K562 (cell line): ENCODE measurements at regions not wholly inside any gene's neighbourhood (a gene's known extent, or its start where the extent isn't known, plus 50 kb on each side); places are given as distances from the start of the nearest gene placed in this dataset.

ENCODE experiments used
- ATAC-seq: fragments of 200-7000 bp; cut with Tn5 transposase; 3 replicates; pipeline ENCODE4 v1.9.1; 2020; ENCODE audit warnings: moderate library complexity
- BruUV-seq: library from RNA; stranded (reverse); fragments of 400-500 nt; replicated peaks from 2 replicates; lab custom pipeline; 2021; lab: Mats Ljungman, UMichigan
- CTCF ChIA-PET: fragments of 300-600 bp; formaldehyde crosslinking; extraction: SDS; loops from one replicate; lab custom pipeline; 2021; ENCODE audit warnings: low intra/inter-chr PET ratio; lab: Yijun Ruan, JAX
- POLR2A ChIA-PET: fragments of 300-600, 350-650 bp; sonication (Branson Sonifier 250); formaldehyde crosslinking; extraction: SDS; loops from one replicate; lab custom pipeline; 2021; ENCODE audit warnings: antibody characterized with exemption, inconsistent platforms; lab: Yijun Ruan, JAX
- DNase-seq, 4 experiments: peaks; one replicate each; pipeline versions ENCODE4 v3.0.0 to v3.0.0-alpha.2; 2011 to 2018; ENCODE audit warnings: low spot score in 3 of 4, mixed read lengths in 3 of 4; ENCODE audit errors: extremely low read depth in 1 of 4
- FAIRE-seq: peaks from 2 replicates; lab custom pipeline; 2011; peaks lifted over from hg19 to GRCh38; lab: Jason Lieb, UNC
- H2AFZ ChIP-seq: 2 replicates; pipeline ENCODE4 v1.6.0; 2011; ENCODE audit warnings: low read depth, low read length, control low read depth, inconsistent platforms
- H3K27ac ChIP-seq: fragments of 200-600 bp; 3 replicates; pipeline ENCODE4 v1.8.0; 2011; ENCODE audit warnings: low read depth, mild to moderate bottlenecking, control low read depth, inconsistent platforms, low read length, moderate library complexity, mixed read lengths; ENCODE audit errors: extremely low read depth
- H3K27me3 ChIP-seq, 2 experiments: fragments of 300-600 bp in 1 of 2; 2 replicates in 1 of 2; 3 replicates in 1 of 2; pipeline versions ENCODE4 v1.6.0 to v1.8.0; 2011; ENCODE audit warnings: inconsistent platforms in 2 of 2, low read length in 2 of 2, mild to moderate bottlenecking in 1 of 2, mixed read lengths in 1 of 2, moderate library complexity in 1 of 2; ENCODE audit not compliant: control insufficient read depth in 2 of 2, insufficient read depth in 2 of 2
- H3K36me3 ChIP-seq: fragments of 300-600 bp; 3 replicates; pipeline ENCODE4 v1.8.0; 2011; ENCODE audit warnings: mild to moderate bottlenecking, low read length, inconsistent platforms; ENCODE audit not compliant: control insufficient read depth, insufficient read depth
- H3K4me1 ChIP-seq, 2 experiments: fragments of 200-600 bp in 1 of 2; replicated peaks in 1 of 2; 2 replicates in 1 of 2; 3 replicates in 1 of 2; pipeline versions ENCODE4 v1.5.1 to v1.8.0; 2011; ENCODE audit warnings: inconsistent platforms in 2 of 2, low read length in 2 of 2, mild to moderate bottlenecking in 1 of 2, mixed read lengths in 1 of 2, moderate library complexity in 1 of 2; ENCODE audit not compliant: control insufficient read depth in 2 of 2, insufficient read depth in 2 of 2
- H3K4me2 ChIP-seq: 2 replicates; pipeline ENCODE4 v1.6.1; 2011; ENCODE audit warnings: low read length, control low read depth, inconsistent platforms, mixed read lengths; ENCODE audit not compliant: insufficient read depth
- H3K4me3 ChIP-seq: fragments of 200-600 bp; sonication (generic), shearing (Covaris generic); 2 replicates; pipeline ENCODE4 v1.5.1; 2016; ENCODE audit warnings: control low read depth, inconsistent platforms
- H3K79me2 ChIP-seq: fragments of 200-600 bp; 3 replicates; pipeline ENCODE4 v1.8.0; 2011; ENCODE audit warnings: low read length, inconsistent platforms; ENCODE audit not compliant: control insufficient read depth, insufficient read depth
- H3K9ac ChIP-seq, 2 experiments: 2 replicates each; pipeline versions ENCODE4 v1.6.0 to v1.6.1; 2011; ENCODE audit warnings: low read depth in 2 of 2, low read length in 2 of 2, control low read depth in 1 of 2, inconsistent platforms in 1 of 2, mild to moderate bottlenecking in 1 of 2, mixed read lengths in 1 of 2; ENCODE audit not compliant: insufficient read depth in 1 of 2
- H3K9me1 ChIP-seq: one replicate; pipeline ENCODE4 v1.6.0; 2011; ENCODE audit warnings: inconsistent platforms, mild to moderate bottlenecking, low read length, moderate library complexity; ENCODE audit not compliant: control insufficient read depth, insufficient read depth
- H3K9me3 ChIP-seq: replicated peaks from 2 replicates; pipeline ENCODE4 v1.5.1; 2011; ENCODE audit warnings: low read depth, low read length, inconsistent platforms; ENCODE audit not compliant: control insufficient read depth, insufficient read depth
- H4K20me1 ChIP-seq: replicated peaks from 2 replicates; pipeline ENCODE4 v1.6.1; 2011; ENCODE audit warnings: low read length, inconsistent platforms, mixed read lengths; ENCODE audit not compliant: control insufficient read depth, insufficient read depth
- RAD21 ChIP-seq, 2 experiments: fragments of 250-450 bp in 1 of 2; fragments of 450-650 bp in 1 of 2; sonication (Bioruptor Pico) in 1 of 2; formaldehyde crosslinking in 1 of 2; IDR thresholded peaks in 1 of 2; conservative IDR thresholded peaks in 1 of 2; 2 replicates each; pipeline versions ENCODE4 v1.4.0 to v1.8.0; 2020 to 2022; ENCODE audit warnings: mild to moderate bottlenecking in 2 of 2, moderate library complexity in 1 of 2
- SMC3 ChIP-seq: conservative IDR thresholded peaks from 2 replicates; pipeline ENCODE4 v1.6.1; 2011; ENCODE audit warnings: low read depth, low read length, improper control_type of control experiment; ENCODE audit not compliant: insufficient read depth
- SP1 ChIP-seq: sonication (generic); formaldehyde crosslinking; IDR thresholded peaks from 2 replicates; pipeline ENCODE4 v1.8.1; 2022; ENCODE audit warnings: mild to moderate bottlenecking, missing genetic modification reagents
- WGBS: fragments of 100-300 bp; shearing (Covaris generic); methylation state at CpG from one replicate; pipeline ENCODE4 v1.1.6; 2016; ENCODE audit warnings: low coverage, mixed read lengths; ENCODE audit not compliant: insufficient coverage; ENCODE audit errors: missing lambda C conversion rate; 5-methylcytosine and 5-hydroxymethylcytosine counted together
- in situ Hi-C: fragments of 300-500 bp; cut with MboI; formaldehyde crosslinking; loops from 4 replicates; pipeline ENCODE4 v1.15.0; 2018; ENCODE audit warnings: inconsistent platforms, mixed read lengths
- intact Hi-C: fragments of 100-400 bp; cut with micrococcal nuclease; formaldehyde crosslinking; loops from 2 replicates; pipeline ENCODE4 v1.14.2; 2022
- TF ChIP-seq, protein P1 (sequence below), 3 experiments: IDR thresholded peaks in 2 of 3; conservative IDR thresholded peaks in 1 of 3; 2 replicates each; pipeline ENCODE4 v1.5.1; 2011 to 2012; ENCODE audit warnings: low read length in 3 of 3, mild to moderate bottlenecking in 3 of 3, control low read depth in 2 of 3, improper control_type of control experiment in 1 of 3, inconsistent platforms in 1 of 3, low read depth in 1 of 3, mixed read lengths in 1 of 3, moderate library complexity in 1 of 3; ENCODE audit not compliant: insufficient read depth in 2 of 3

DNA sequence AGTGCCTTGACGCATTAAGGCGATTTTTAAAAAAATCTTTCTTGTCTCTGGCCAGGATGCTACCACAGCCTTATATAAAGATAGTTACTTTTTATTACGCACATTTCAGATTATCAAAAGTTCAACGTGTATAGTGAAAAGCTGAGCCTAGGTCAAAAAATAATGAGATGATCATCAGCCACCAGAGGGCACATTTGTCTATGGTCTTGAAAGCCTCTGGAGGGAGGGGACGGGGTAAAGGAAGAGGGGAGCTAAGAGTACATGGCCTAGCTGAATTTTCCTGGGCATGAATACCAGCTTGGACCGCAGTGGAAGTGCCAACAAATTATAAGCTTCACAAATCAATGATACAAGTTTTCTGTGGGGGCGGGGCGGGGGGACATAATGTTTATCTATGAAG is 285.9 kb upstream of the SMIM30 start:
- Histone ChIP-seq H3K79me2 (no peaks in the 10 kb centered on the region), H3K9me1 (no peaks in the 10 kb centered on the region), H3K9ac (no peak overlapping the region), H3K9me3 (no peaks in the 10 kb centered on the region), H3K36me3 (no peaks in the 10 kb centered on the region), H4K20me1 (no peaks in the 10 kb centered on the region), H3K27me3 (no peaks in the 10 kb centered on the region), H2AFZ (no peak overlapping the region), H3K4me1 (no peaks in the 10 kb centered on the region), H3K4me3 (no peak overlapping the region), H3K4me2 (no peak overlapping the region), H3K27ac (no peak overlapping the region)
- ATAC-seq (peak; percentile 78), DNase-seq (peak; percentile 33 to 51 (median 38)), FAIRE-seq (peak; percentile 37)
- intact Hi-C loops (loop anchor here (2.0 kb wide), 1 partner anchor 295 kb away; no protein-coding TSS in a partner anchor), in situ Hi-C loops (loop anchor here (25.0 kb wide), 1 partner anchor 392 kb away; no protein-coding TSS in a partner anchor)
- TF ChIP-seq SP1 (CRISPR knock-in tag) (no peak), SMC3 (peak; percentile 44; the same call in 1 of the 2 replicates), RAD21 (CRISPR knock-in tag; conservative IDR thresholded peaks at IDR 0.05 in 1 of 2, IDR thresholded peaks at IDR 0.05 in 1 of 2) (peak; percentile 27 to 54; a peak in 2 of 4 replicates)
- TF ChIP-seq, protein P1, sequence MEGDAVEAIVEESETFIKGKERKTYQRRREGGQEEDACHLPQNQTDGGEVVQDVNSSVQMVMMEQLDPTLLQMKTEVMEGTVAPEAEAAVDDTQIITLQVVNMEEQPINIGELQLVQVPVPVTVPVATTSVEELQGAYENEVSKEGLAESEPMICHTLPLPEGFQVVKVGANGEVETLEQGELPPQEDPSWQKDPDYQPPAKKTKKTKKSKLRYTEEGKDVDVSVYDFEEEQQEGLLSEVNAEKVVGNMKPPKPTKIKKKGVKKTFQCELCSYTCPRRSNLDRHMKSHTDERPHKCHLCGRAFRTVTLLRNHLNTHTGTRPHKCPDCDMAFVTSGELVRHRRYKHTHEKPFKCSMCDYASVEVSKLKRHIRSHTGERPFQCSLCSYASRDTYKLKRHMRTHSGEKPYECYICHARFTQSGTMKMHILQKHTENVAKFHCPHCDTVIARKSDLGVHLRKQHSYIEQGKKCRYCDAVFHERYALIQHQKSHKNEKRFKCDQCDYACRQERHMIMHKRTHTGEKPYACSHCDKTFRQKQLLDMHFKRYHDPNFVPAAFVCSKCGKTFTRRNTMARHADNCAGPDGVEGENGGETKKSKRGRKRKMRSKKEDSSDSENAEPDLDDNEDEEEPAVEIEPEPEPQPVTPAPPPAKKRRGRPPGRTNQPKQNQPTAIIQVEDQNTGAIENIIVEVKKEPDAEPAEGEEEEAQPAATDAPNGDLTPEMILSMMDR (IDR thresholded peaks at IDR 0.05 in 2 of 3, conservative IDR thresholded peaks at IDR 0.05 in 1 of 3; ENCODE audit: insufficient read depth in 2 of 3, low read depth in 1 of 3, low read length in 3 of 3): peak; percentile 42 to 44 (median 42); a peak in 5 of 6 replicates
- POLR2A ChIA-PET: interaction anchor here (0.7 kb wide), 1 partner anchor 673 kb away, joined by 3 read pairs; no protein-coding TSS in a partner anchor
- CTCF ChIA-PET: interaction anchor here (0.7 kb wide), 1 partner anchor 295 kb away, joined by 3 read pairs; no protein-coding TSS in a partner anchor
- no TSS peak for BruUV-seq
- WGBS: 3% methylated on average over 8 of the region's 8 CpGs
